OCI-LY1 (cell line): ENCODE measurements at regions not wholly inside any gene's neighbourhood (a gene's known extent, or its start where the extent isn't known, plus 50 kb on each side); places are given as distances from the start of the nearest gene placed in this dataset.

ENCODE experiments used
- H2AFZ ChIP-seq: fragments of 200-600 bp; sonication (generic), shearing (Covaris generic); 2 replicates; pipeline ENCODE4 v1.6.0; 2014; ENCODE audit warnings: antibody characterized with exemption, mild to moderate bottlenecking, low read length
- H3F3A ChIP-seq: fragments of 200-600 bp; sonication (generic), shearing (Covaris generic); 2 replicates; pipeline ENCODE4 v1.6.0; 2014; ENCODE audit warnings: mild to moderate bottlenecking, antibody characterized with exemption, low read length, moderate library complexity; ENCODE audit not compliant: insufficient read depth
- H3K27ac ChIP-seq: fragments of 200-600 bp; sonication (generic); 2 replicates; pipeline ENCODE4 v1.5.1; 2014; ENCODE audit warnings: low read length, mixed run types, mild to moderate bottlenecking, low read depth; ENCODE audit not compliant: poor library complexity, severe bottlenecking
- H3K27me3 ChIP-seq: fragments of 200-600 bp; sonication (generic); 2 replicates; pipeline ENCODE4 v1.6.0; 2014; ENCODE audit warnings: antibody characterized with exemption, mild to moderate bottlenecking, low read length, moderate library complexity; ENCODE audit not compliant: insufficient read depth
- H3K36me3 ChIP-seq: fragments of 200-600 bp; sonication (generic); 2 replicates; pipeline ENCODE4 v1.6.1; 2014; ENCODE audit warnings: mild to moderate bottlenecking, antibody characterized with exemption, low read length, moderate library complexity, mixed read lengths; ENCODE audit not compliant: insufficient read depth
- H3K4me1 ChIP-seq: fragments of 200-600 bp; sonication (generic); 2 replicates; pipeline ENCODE4 v1.5.1; 2014; ENCODE audit warnings: mild to moderate bottlenecking, low read length, moderate library complexity; ENCODE audit not compliant: insufficient read depth, severe bottlenecking
- H3K4me2 ChIP-seq: fragments of 200-600 bp; sonication (generic), shearing (Covaris generic); 2 replicates; pipeline ENCODE4 v1.6.1; 2014; ENCODE audit warnings: low read length
- H3K4me3 ChIP-seq: fragments of 200-600 bp; sonication (generic); 2 replicates; pipeline ENCODE4 v1.5.1; 2014; ENCODE audit warnings: low read length, low read depth, mild to moderate bottlenecking, mixed read lengths; ENCODE audit not compliant: poor library complexity, severe bottlenecking
- H3K79me2 ChIP-seq: fragments of 200-600 bp; shearing (Covaris generic); 2 replicates; pipeline ENCODE4 v1.6.1; 2016; ENCODE audit warnings: mixed run types, low read length, mixed read lengths; ENCODE audit not compliant: insufficient read depth
- H3K9ac ChIP-seq: fragments of 200-600 bp; sonication (generic), shearing (Covaris generic); 2 replicates; pipeline ENCODE4 v1.6.1; 2014; ENCODE audit warnings: mild to moderate bottlenecking, low read length, mixed read lengths
- H3K9me2 ChIP-seq: fragments of 200-600 bp; sonication (generic), shearing (Covaris generic); 2 replicates; pipeline ENCODE4 v1.6.1; 2014; ENCODE audit warnings: low read depth, mild to moderate bottlenecking, low read length, mixed read lengths
- H3K9me3 ChIP-seq: fragments of 200-600 bp; shearing (Covaris generic); 2 replicates; pipeline ENCODE4 v1.6.1; 2014; ENCODE audit warnings: low read length, mixed read lengths
- H4K20me1 ChIP-seq: fragments of 200-600 bp; sonication (generic), shearing (Covaris generic); 2 replicates; pipeline ENCODE4 v1.6.0; 2016; ENCODE audit warnings: mild to moderate bottlenecking, low read length; ENCODE audit not compliant: insufficient read depth
- CTCF ChIP-seq: fragments of 200-600 bp; sonication (generic), shearing (Covaris generic); IDR thresholded peaks from 2 replicates; pipeline ENCODE4 v1.5.1; 2017; ENCODE audit warnings: mild to moderate bottlenecking, antibody characterized with exemption, low read length, moderate library complexity, mixed read lengths
- EZH2 ChIP-seq: fragments of 200-600 bp; sonication (generic), shearing (Covaris generic); IDR thresholded peaks from 2 replicates; pipeline ENCODE4 v1.8.0; 2017; ENCODE audit warnings: borderline replicate concordance, mixed run types, mild to moderate bottlenecking, antibody characterized with exemption, low read length, moderate library complexity, mixed read lengths

- Histone ChIP-seq H3K4me2 (no peak overlapping the region), H3F3A (no peaks in the 10 kb centered on the region), H2AFZ (no peak overlapping the region), H3K9ac (no peak overlapping the region), H3K9me2 (no peaks in the 10 kb centered on the region), H3K79me2 (no peaks in the 10 kb centered on the region), H3K4me1 (no peaks in the 10 kb centered on the region), H3K4me3 (no peak overlapping the region), H3K36me3 (no peaks in the 10 kb centered on the region), H3K27ac (no peak overlapping the region), H4K20me1 (no peaks in the 10 kb centered on the region), H3K9me3 (no peaks in the 10 kb centered on the region), H3K27me3 (no peaks in the 10 kb centered on the region)
- TF ChIP-seq EZH2 (no peak), CTCF (no peak)
Observed at GRCh38 chr11:109859045-109859724, 234.0 kb upstream of the ZC3H12C start.

GRCh38 chr11:109862835-109863234, 230.4 kb upstream of the ZC3H12C start:
- Histone ChIP-seq H3K36me3 (no peaks in the 10 kb centered on the region), H3K9ac (no peak overlapping the region), H3K4me1 (no peaks in the 10 kb centered on the region), H3K4me3 (no peak overlapping the region), H3K27ac (no peak overlapping the region), H3K27me3 (no peaks in the 10 kb centered on the region), H3K9me3 (no peaks in the 10 kb centered on the region), H3K4me2 (no peak overlapping the region), H3K9me2 (no peaks in the 10 kb centered on the region), H2AFZ (no peak overlapping the region), H4K20me1 (no peaks in the 10 kb centered on the region), H3F3A (no peaks in the 10 kb centered on the region), H3K79me2 (no peaks in the 10 kb centered on the region)
- no peak for TF ChIP-seq CTCF
- no peak for TF ChIP-seq EZH2

GRCh38 chr11:109864151-109864661, 229.0 kb upstream of the ZC3H12C start:
- Histone ChIP-seq H3K4me1 (no peaks in the 10 kb centered on the region), H3K9ac (no peak overlapping the region), H3K4me3 (no peak overlapping the region), H3K27me3 (no peaks in the 10 kb centered on the region), H4K20me1 (no peaks in the 10 kb centered on the region), H3F3A (no peaks in the 10 kb centered on the region), H3K9me3 (no peaks in the 10 kb centered on the region), H3K79me2 (no peaks in the 10 kb centered on the region), H2AFZ (no peak overlapping the region), H3K4me2 (no peak overlapping the region), H3K27ac (no peak overlapping the region), H3K36me3 (no peaks in the 10 kb centered on the region), H3K9me2 (no peaks in the 10 kb centered on the region)
- no peak for TF ChIP-seq CTCF
